GM10248 (cell line): ENCODE measurements at regions not wholly inside any gene's neighbourhood (a gene's known extent, or its start where the extent isn't known, plus 50 kb on each side); places are given as distances from the start of the nearest gene placed in this dataset.

Experiments used
- CTCF ChIA-PET: fragments of 300-600 bp; sonication (Branson Sonifier 250); formaldehyde crosslinking; extraction: SDS; loops from one replicate; lab custom pipeline; 2021; ENCODE audit warnings: antibody characterized with exemption; lab: Yijun Ruan, JAX
- POLR2A ChIA-PET: fragments of 350-650 bp; sonication (Branson Sonifier 250); formaldehyde crosslinking; extraction: SDS; loops from one replicate; lab custom pipeline; 2020; ENCODE audit warnings: antibody characterized with exemption; lab: Yijun Ruan, JAX
- DNase-seq: peaks from one replicate; pipeline ENCODE4 v3.0.0; 2012; ENCODE audit errors: extremely low spot score
- TF ChIP-seq, protein P1 (sequence below): IDR thresholded peaks from 2 replicates; pipeline ENCODE4 v1.5.1; 2012; ENCODE audit warnings: mild to moderate bottlenecking, low read depth; ENCODE audit errors: extremely low read depth, missing control alignments, control extremely low read depth

DNA sequence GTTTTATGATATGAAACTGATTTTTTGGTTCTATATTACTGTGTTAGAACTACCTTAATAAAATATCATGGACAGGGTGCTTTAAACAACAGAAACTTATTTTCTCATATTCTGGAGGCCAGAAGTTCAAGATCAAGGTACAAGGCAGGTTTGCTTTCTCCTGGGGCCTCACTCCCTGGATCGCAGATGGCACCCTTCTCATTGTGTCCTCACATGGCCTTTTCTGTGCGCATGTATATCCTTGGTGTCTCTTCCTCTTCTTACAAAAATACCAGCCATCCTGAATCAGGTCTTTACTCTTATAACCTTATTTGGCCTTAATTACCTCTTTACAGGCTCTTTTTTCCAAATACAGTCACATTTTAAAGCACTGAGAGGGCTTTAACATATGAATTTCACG is 906.1 kb downstream of the CDH11 start:
- DNase-seq, result no peak
- CTCF ChIA-PET, result no interaction called here
- TF ChIP-seq, protein P1, sequence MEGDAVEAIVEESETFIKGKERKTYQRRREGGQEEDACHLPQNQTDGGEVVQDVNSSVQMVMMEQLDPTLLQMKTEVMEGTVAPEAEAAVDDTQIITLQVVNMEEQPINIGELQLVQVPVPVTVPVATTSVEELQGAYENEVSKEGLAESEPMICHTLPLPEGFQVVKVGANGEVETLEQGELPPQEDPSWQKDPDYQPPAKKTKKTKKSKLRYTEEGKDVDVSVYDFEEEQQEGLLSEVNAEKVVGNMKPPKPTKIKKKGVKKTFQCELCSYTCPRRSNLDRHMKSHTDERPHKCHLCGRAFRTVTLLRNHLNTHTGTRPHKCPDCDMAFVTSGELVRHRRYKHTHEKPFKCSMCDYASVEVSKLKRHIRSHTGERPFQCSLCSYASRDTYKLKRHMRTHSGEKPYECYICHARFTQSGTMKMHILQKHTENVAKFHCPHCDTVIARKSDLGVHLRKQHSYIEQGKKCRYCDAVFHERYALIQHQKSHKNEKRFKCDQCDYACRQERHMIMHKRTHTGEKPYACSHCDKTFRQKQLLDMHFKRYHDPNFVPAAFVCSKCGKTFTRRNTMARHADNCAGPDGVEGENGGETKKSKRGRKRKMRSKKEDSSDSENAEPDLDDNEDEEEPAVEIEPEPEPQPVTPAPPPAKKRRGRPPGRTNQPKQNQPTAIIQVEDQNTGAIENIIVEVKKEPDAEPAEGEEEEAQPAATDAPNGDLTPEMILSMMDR, result no peak
- POLR2A ChIA-PET, result no interaction called here

DNA sequence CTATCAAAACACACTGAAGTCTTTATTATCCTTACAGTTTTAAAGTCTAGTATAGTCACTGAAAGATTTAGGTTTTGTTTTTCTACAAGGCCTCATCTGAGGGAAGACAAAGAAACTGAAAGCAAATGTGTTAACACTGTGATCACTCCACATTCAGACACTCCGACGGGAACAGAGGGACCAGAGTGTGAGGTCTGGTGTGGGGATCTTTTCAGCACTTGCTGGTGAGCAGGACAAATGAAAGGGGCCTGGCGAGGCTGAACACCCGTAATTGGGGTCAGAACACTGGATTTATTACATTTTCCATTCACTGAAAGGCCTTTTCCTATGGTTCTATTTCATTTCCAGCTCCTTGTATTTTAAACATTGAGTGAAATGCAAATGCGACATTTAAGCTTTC is 910.5 kb downstream of the CDH11 start:
- POLR2A ChIA-PET, result no interaction called here

DNA sequence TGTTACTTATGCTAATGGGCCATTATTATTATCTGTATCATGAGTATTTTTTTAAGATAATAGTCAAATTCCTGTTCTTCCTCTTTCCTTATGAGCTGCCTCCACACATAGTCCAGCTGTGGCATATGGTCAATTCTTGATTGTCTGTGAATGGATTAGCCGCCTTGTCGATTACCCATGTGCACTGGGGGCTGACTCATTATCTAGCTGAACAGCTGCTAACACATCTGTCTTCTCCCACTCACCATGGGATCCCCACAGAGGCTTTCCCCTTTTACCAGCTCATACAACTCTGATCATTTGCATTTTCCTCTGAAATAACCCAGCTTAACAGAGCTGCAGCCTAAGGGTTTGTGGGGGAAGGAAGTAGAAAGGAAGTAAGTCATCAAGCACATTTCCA is 915.0 kb downstream of the CDH11 start:
- POLR2A ChIA-PET, result no interaction called here
- TF ChIP-seq, protein P1, result no peak
- DNase-seq, result no peak
- CTCF ChIA-PET, result no interaction called here

More for the DNA sequence above, 910.5 kb downstream of the CDH11 start:
- no peak for DNase-seq
- TF ChIP-seq, protein P1, result no peak
- CTCF ChIA-PET, result no interaction called here

DNA sequence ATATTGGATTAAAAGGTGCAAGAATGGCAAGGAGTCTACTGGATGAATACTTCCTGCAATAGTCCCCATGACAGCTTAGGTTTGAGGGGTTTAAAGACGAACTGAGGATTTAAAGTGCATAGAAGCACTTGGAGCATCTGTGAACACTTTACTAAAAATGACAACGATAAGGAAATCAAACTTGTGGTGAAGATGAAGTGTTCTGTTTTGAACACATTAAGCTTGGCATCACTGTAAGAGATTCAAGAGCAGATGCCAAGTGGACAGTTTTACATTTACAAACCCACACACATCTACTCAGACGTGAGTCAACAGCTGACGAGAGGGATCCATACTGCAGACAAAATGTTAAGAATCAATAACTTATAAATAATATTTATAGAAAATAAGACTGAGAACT is 918.7 kb downstream of the CDH11 start:
- DNase-seq, result no peak
- TF ChIP-seq, protein P1, result no peak
- CTCF ChIA-PET, result interaction anchor here (0.9 kb wide), 1 partner anchor 11 kb away, joined by 3 read pairs; no protein-coding TSS in a partner anchor
- POLR2A ChIA-PET, result no interaction called here

DNA sequence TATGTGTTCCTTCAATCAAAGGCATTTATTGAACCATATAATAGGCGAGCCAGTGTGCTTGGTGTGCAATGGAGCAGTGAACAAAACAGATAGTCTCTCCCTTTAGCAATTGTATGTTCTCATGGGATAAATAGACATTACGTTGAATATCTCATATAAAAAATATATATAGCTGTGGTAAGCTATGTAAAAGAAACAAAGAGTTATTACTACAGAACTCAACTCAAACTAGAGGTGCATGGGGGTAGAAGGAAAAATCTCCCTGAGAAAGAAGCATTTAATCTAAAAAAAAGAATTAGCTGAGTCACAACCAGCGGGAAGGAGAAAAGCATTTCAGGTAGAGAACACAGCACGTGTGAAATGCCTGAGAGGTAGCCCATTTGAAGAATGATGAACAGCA is 919.3 kb downstream of the CDH11 start:
- ChIA-PET CTCF (interaction anchor here (0.9 kb wide), 1 partner anchor 10 kb away, joined by 3 read pairs; no protein-coding TSS in a partner anchor), POLR2A (no interaction called here)
- no peak for DNase-seq
- TF ChIP-seq, protein P1, result no peak

DNA sequence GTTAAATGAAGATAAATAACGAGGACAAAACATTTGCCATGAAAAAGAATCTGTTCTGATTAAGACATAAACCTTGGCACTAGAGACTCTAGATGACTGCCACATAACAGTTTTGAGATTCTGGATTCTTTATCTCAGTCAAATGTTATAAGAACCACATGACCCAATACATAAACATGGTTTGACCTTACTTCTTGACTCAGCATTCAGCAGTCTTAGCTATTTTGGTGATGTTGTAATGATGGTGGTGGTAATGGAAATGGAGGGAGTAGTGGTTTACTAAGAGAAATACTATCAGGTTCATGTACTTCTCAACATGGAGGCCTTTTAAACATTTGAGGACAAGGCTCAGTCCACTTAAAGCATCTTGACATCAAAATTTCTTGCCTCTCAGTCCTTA is 925.4 kb downstream of the CDH11 start:
- ChIA-PET CTCF (no interaction called here), POLR2A (no interaction called here)
- no peak for DNase-seq
- TF ChIP-seq, protein P1, result no peak
